HG03565 (cell line): ENCODE measurements at regions not wholly inside any gene's neighbourhood (a gene's known extent, or its start where the extent isn't known, plus 50 kb on each side); places are given as distances from the start of the nearest gene placed in this dataset.
"Not testable (repeated sequence)": the region's sequence is repeated elsewhere in the genome, so short reads cannot be mapped to it uniquely, and the experiment has no call there.

Source experiments
- ATAC-seq: cut with Tn5 transposase; IDR thresholded peaks from one replicate; pipeline ENCODE4 v1.9.1; 2021; ENCODE audit warnings: mild to moderate bottlenecking, moderate library complexity; ENCODE audit not compliant: unreplicated experiment

- no peak for ATAC-seq
Measured at GRCh38 chr5:86671536-86671935, 53.8 kb downstream of the COX7C start.

- no peak for ATAC-seq
Measured at GRCh38 chr5:86674069-86674468, 56.3 kb downstream of the COX7C start.

GRCh38 chr5:86675311-86675710 lies 57.6 kb downstream of the COX7C start:
- no peak for ATAC-seq

- ATAC-seq: peak; percentile 67
Measured at GRCh38 chr5:86679529-86679928, 61.8 kb downstream of the COX7C start.

DNA sequence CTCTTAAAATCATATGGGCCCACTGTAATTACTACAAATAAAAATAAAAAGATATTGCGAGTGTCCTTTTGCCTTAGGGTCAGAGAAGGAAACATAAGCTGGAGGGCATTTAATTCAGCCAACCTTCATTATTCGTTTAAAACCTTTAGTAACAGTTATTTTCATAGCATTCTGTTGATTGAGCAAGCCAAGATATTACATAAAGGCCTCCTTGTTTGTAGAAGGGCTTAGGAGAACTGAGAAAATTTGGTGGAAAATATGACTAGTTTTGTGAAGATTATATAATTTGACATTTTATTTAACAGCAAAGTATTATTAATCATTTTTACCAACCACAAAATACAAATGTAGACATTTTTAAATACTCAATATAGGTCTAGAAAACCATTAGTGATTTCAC lies 62.2 kb downstream of the COX7C start:
- ATAC-seq: no peak

GRCh38 chr5:86684222-86684621 lies 66.5 kb downstream of the COX7C start:
- no peak for ATAC-seq

GRCh38 chr5:86686046-86686445 lies 68.3 kb downstream of the COX7C start:
- ATAC-seq: no peak

- no peak for ATAC-seq
Measured at GRCh38 chr5:86688406-86688805, 70.7 kb downstream of the COX7C start.

GRCh38 chr5:86689103-86689729 lies 71.5 kb downstream of the COX7C start:
- ATAC-seq: no peak

- ATAC-seq: no peak
Measured at GRCh38 chr5:86709157-86709881, 91.6 kb downstream of the COX7C start.

DNA sequence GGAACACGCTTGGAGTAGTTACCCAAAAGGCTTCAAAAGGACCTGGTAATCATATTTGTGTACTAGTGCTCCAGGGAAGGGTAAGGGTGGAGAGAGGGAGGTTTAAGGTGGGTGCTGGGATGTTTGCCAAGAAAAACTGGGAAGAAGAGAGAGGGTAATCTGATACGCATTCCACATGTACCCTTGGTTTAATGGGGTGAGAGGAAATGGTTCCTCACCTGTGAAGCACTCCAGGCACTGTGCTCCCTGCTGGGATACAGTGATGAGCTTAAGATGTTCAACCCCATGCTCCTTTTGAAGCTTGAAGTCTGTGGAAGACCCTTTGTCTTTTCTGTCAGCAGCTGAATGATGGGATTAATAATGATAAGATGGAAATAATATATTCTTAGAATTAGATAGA lies 98.4 kb downstream of the COX7C start:
- ATAC-seq: no peak

- not testable (repeated sequence) for ATAC-seq
Measured at GRCh38 chr5:86731319-86732117, 113.8 kb downstream of the COX7C start.

GRCh38 chr5:86735370-86735769 lies 117.6 kb downstream of the COX7C start:
- ATAC-seq: no peak

DNA sequence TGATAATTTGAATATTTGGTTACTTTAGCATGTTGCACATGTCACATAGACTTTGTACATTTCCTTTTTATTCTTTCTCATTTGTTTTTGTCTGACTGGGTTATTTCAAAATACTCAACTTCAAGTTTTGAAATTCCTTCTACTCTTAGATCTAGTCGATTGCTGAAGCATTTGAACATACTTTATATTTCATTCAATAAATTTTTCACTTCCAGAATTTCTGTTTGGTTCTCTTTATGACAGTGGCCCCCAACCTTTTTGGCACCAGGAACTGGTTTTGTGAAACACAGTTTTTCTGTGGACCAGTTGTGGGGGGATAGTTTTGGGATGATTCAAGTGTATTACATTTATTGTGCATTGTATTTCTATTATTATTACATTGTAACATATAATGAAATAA lies 119.8 kb downstream of the COX7C start:
- ATAC-seq: no peak

GRCh38 chr5:86748538-86749105 lies 130.9 kb downstream of the COX7C start:
- ATAC-seq: no peak

DNA sequence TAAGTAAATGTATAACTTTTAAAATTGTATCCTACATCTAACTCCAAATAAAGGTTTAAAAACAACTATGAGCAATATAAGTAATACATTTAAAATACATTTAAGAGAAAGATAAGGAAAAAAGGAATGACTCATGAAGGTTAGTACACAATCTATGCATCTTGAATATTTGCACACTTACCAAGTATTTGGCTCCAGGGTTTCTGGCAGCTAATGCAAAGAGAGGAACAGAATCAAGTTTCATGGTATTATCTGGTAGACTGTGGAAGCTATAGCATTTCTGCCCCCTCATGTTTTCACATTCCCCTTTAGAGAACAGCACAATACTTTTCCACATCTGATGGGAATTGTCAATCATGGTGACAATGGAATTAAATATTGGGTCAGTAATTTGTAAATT lies 132.1 kb downstream of the COX7C start:
- no peak for ATAC-seq

DNA sequence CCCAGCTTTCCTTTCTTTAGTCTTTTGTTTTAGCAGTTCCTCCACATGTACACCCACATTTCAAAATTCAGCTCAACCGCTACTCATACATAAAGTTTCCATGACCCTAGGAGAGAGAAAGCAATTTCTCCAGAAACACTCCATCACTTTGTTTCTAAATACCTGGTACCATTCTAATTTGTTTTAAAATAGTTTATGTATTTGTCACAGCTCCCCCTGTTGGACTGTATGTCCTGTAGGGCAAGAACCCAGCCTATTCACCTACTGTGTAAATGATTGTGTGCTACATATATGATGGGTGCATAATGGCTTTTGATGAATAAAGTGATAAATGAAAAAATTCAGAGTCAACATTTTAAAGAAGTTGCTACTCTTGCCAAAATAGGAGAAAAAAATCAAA lies 139.1 kb downstream of the COX7C start:
- no peak for ATAC-seq

GRCh38 chr5:86757824-86758223 lies 140.1 kb downstream of the COX7C start:
- no peak for ATAC-seq

GRCh38 chr5:86760661-86761060 lies 142.9 kb downstream of the COX7C start:
- no peak for ATAC-seq

DNA sequence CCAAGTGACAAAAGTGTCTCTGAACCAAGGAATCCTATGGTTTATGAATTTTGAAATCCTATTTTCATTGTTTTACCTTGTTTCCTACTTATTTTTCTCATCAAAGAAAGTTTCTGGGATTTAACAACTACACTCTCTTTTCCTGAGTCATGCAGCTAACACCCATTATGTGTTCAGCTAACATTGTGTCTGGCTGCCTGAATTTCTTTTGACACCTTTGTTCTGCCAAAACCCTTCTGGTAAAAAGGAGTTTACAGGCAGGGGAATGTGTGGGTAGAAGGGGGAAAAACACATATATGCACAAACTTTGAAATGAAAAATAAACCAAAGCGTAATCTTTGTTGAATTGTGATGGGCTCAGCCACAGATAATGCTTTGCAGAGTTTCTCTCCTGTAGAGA lies 146.2 kb downstream of the COX7C start:
- ATAC-seq: no peak

- no peak for ATAC-seq
Measured at GRCh38 chr5:86765778-86766502, 148.2 kb downstream of the COX7C start.
